GM19239 (cell line): ENCODE measurements at regions not wholly inside any gene's neighbourhood (a gene's known extent, or its start where the extent isn't known, plus 50 kb on each side); places are given as distances from the start of the nearest gene placed in this dataset.
"Not testable (repeated sequence)": the region's sequence is repeated elsewhere in the genome, so short reads cannot be mapped to it uniquely, and the experiment has no call there.

Source experiments
- DNase-seq: peaks from one replicate; pipeline ENCODE4 v3.0.0; 2011; ENCODE audit warnings: low spot score; ENCODE audit not compliant: insufficient read length
- FAIRE-seq: peaks from 2 replicates; lab custom pipeline; 2011; peaks lifted over from hg19 to GRCh38; lab: Jason Lieb, UNC

- DNase-seq, FAIRE-seq: not testable (repeated sequence)
These were observed 303.2 kb upstream of the DIPK2B start for GRCh38 chrX:45503787-45504362.

GRCh38 chrX:45502396-45502795, 301.7 kb upstream of the DIPK2B start:
- no peak for FAIRE-seq
- DNase-seq = no peak

GRCh38 chrX:45497290-45497689, 296.6 kb upstream of the DIPK2B start:
- FAIRE-seq (no peak), DNase-seq (no peak)

GRCh38 chrX:45485719-45486118, 285.0 kb upstream of the DIPK2B start:
- FAIRE-seq = no peak
- no peak for DNase-seq

GRCh38 chrX:45479835-45480422, 279.3 kb upstream of the DIPK2B start:
- FAIRE-seq (no peak), DNase-seq (no peak)

- FAIRE-seq (no peak), DNase-seq (no peak)
These were observed 278.6 kb upstream of the DIPK2B start for GRCh38 chrX:45479196-45479834.

- no peak for DNase-seq
- no peak for FAIRE-seq
These were observed 272.3 kb upstream of the DIPK2B start for GRCh38 chrX:45472968-45473367.

- not testable (repeated sequence) for DNase-seq, FAIRE-seq
These were observed 266.9 kb upstream of the DIPK2B start for GRCh38 chrX:45467537-45467936.

- DNase-seq, FAIRE-seq: not testable (repeated sequence)
These were observed 255.1 kb upstream of the DIPK2B start for GRCh38 chrX:45455732-45456131.

GRCh38 chrX:45454290-45454689, 253.6 kb upstream of the DIPK2B start:
- DNase-seq (no peak), FAIRE-seq (no peak)

- FAIRE-seq = no peak
- no peak for DNase-seq
These were observed 249.3 kb upstream of the DIPK2B start for GRCh38 chrX:45449982-45450381.

- no peak for FAIRE-seq
- DNase-seq = no peak
These were observed 247.3 kb upstream of the DIPK2B start for GRCh38 chrX:45447995-45448394.

GRCh38 chrX:45447331-45447730, 246.7 kb upstream of the DIPK2B start:
- DNase-seq = no peak
- FAIRE-seq = no peak

GRCh38 chrX:45445745-45446412, 245.2 kb upstream of the DIPK2B start:
- FAIRE-seq = no peak
- no peak for DNase-seq

- no peak for DNase-seq
- no peak for FAIRE-seq
These were observed 236.5 kb upstream of the DIPK2B start for GRCh38 chrX:45437186-45437585.

- FAIRE-seq (no peak), DNase-seq (no peak)
These were observed 234.8 kb upstream of the DIPK2B start for GRCh38 chrX:45435481-45435880.

GRCh38 chrX:45434231-45434630, 233.6 kb upstream of the DIPK2B start:
- no peak for FAIRE-seq
- no peak for DNase-seq

- no peak for DNase-seq
- FAIRE-seq = no peak
These were observed 228.2 kb upstream of the DIPK2B start for GRCh38 chrX:45428831-45429230.

- FAIRE-seq = no peak
These were observed 223.7 kb upstream of the DIPK2B start for GRCh38 chrX:45424326-45424725.

GRCh38 chrX:45422216-45422925, 221.7 kb upstream of the DIPK2B start:
- no peak for DNase-seq
- FAIRE-seq = no peak

More at GRCh38 chrX:45424326-45424725, 223.7 kb upstream of the DIPK2B start:
- no peak for DNase-seq

- no peak for FAIRE-seq
These were observed 221.1 kb upstream of the DIPK2B start for GRCh38 chrX:45421806-45422205.

More at GRCh38 chrX:45421806-45422205, 221.1 kb upstream of the DIPK2B start:
- no peak for DNase-seq
